22Rv1 (cell line): ENCODE measurements at regions not wholly inside any gene's neighbourhood (a gene's known extent, or its start where the extent isn't known, plus 50 kb on each side); places are given as distances from the start of the nearest gene placed in this dataset.

Experiments
- CTCF ChIP-seq: fragments of 450-650 bp; IDR thresholded peaks from 2 replicates; pipeline ENCODE4 v1.5.1; 2017; ENCODE audit warnings: mild to moderate bottlenecking
- ZFX ChIP-seq: fragments of 450-650 bp; IDR thresholded peaks from 2 replicates; pipeline ENCODE4 v1.6.1; 2017; ENCODE audit warnings: antibody characterized with exemption, borderline replicate concordance

DNA sequence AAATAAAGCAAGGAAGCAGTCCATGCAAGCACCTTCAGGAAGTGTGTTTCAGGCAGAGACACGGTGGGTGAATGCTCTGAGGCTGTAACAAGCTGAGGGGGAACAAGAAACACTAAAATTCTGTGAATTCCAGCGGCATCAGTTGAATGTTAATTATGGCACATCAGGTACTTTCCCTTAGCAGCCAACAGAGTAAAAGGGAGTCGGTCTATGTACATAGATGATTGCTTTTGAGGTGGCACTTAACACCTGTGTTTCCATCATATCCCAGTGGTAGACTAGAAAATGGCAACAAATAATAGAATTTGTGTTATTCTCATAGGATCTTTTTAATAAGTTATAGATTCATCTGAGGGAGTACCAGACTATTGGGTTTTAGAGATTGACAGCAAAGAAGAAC is 481.0 kb upstream of the KLF6 start:
- TF ChIP-seq CTCF (no peak), ZFX (no peak)
